HG03280 (cell line): ENCODE measurements at regions not wholly inside any gene's neighbourhood (a gene's known extent, or its start where the extent isn't known, plus 50 kb on each side); places are given as distances from the start of the nearest gene placed in this dataset.

Experiments
- ATAC-seq: cut with Tn5 transposase; IDR thresholded peaks from one replicate; pipeline ENCODE4 v1.9.1; 2021; ENCODE audit warnings: mild to moderate bottlenecking, moderate library complexity; ENCODE audit not compliant: unreplicated experiment

GRCh38 chr6:14031516-14031915, 86.1 kb upstream of the CD83 start:
- ATAC-seq, result no peak

- no peak for ATAC-seq
Measured at GRCh38 chr6:14035071-14035847, 82.3 kb upstream of the CD83 start.

- ATAC-seq, result no peak
Measured at GRCh38 chr6:14035874-14036273, 81.7 kb upstream of the CD83 start.

- ATAC-seq, result no peak
Measured at GRCh38 chr6:14036911-14037310, 80.7 kb upstream of the CD83 start.

GRCh38 chr6:14037402-14038277, 79.9 kb upstream of the CD83 start:
- no peak for ATAC-seq

GRCh38 chr6:14038467-14039437, 78.8 kb upstream of the CD83 start:
- no peak for ATAC-seq

- ATAC-seq, result no peak
Measured at GRCh38 chr6:14040042-14040441, 77.5 kb upstream of the CD83 start.

GRCh38 chr6:14046476-14047068, 71.0 kb upstream of the CD83 start:
- ATAC-seq, result no peak

GRCh38 chr6:14047151-14047740, 70.3 kb upstream of the CD83 start:
- ATAC-seq, result no peak

- no peak for ATAC-seq
Measured at GRCh38 chr6:14048837-14049236, 68.7 kb upstream of the CD83 start.

GRCh38 chr6:14051355-14051754, 66.2 kb upstream of the CD83 start:
- no peak for ATAC-seq

- ATAC-seq, result no peak
Measured at GRCh38 chr6:14053811-14054210, 63.8 kb upstream of the CD83 start.

- no peak for ATAC-seq
Measured at GRCh38 chr6:14055541-14055940, 62.0 kb upstream of the CD83 start.

GRCh38 chr6:14058029-14058695, 59.4 kb upstream of the CD83 start:
- ATAC-seq, result no peak

- no peak for ATAC-seq
Measured at GRCh38 chr6:14058735-14059134, 58.8 kb upstream of the CD83 start.

- no peak for ATAC-seq
Measured at GRCh38 chr6:14059791-14060436, 57.7 kb upstream of the CD83 start.

- no peak for ATAC-seq
Measured at GRCh38 chr6:14060971-14061370, 56.6 kb upstream of the CD83 start.

- no peak for ATAC-seq
Measured at GRCh38 chr6:14061643-14062042, 55.9 kb upstream of the CD83 start.

GRCh38 chr6:14062345-14063029, 55.1 kb upstream of the CD83 start:
- no peak for ATAC-seq
